ENCODE measurements at regions not wholly inside any gene's neighbourhood (a gene's known extent, or its start where the extent isn't known, plus 50 kb on each side); places are given as distances from the start of the nearest gene placed in this dataset.

DNA sequence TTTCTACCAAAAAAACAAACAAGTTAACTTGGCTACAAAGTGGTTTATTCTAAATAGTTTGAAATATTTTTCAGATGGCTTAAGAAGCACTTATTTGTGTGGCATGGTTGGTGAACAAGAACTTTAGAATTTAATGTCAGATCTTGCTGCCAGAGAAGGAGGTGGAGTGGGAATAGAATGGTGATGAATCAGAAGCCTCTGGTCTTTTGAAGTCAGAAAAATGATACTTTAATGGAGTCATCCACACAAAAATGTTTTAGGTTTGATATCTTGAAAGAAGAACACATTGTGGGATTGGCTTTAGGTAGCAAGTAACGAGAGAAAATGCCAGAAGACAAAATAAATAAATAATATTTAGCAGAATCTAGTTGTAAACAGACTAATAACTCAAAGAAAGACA lies 243.1 kb upstream of the FANCL start:
- TF ChIP-seq, protein P1, sequence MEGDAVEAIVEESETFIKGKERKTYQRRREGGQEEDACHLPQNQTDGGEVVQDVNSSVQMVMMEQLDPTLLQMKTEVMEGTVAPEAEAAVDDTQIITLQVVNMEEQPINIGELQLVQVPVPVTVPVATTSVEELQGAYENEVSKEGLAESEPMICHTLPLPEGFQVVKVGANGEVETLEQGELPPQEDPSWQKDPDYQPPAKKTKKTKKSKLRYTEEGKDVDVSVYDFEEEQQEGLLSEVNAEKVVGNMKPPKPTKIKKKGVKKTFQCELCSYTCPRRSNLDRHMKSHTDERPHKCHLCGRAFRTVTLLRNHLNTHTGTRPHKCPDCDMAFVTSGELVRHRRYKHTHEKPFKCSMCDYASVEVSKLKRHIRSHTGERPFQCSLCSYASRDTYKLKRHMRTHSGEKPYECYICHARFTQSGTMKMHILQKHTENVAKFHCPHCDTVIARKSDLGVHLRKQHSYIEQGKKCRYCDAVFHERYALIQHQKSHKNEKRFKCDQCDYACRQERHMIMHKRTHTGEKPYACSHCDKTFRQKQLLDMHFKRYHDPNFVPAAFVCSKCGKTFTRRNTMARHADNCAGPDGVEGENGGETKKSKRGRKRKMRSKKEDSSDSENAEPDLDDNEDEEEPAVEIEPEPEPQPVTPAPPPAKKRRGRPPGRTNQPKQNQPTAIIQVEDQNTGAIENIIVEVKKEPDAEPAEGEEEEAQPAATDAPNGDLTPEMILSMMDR (IDR thresholded peaks at IDR 0.05) = no peak
- TF ChIP-seq EP300 (IDR thresholded peaks at IDR 0.05) = no peak
- no peak for TF ChIP-seq POLR2AphosphoS5 (IDR thresholded peaks at IDR 0.05)
- TF ChIP-seq POLR2A (IDR thresholded peaks at IDR 0.05) = no peak

DNA sequence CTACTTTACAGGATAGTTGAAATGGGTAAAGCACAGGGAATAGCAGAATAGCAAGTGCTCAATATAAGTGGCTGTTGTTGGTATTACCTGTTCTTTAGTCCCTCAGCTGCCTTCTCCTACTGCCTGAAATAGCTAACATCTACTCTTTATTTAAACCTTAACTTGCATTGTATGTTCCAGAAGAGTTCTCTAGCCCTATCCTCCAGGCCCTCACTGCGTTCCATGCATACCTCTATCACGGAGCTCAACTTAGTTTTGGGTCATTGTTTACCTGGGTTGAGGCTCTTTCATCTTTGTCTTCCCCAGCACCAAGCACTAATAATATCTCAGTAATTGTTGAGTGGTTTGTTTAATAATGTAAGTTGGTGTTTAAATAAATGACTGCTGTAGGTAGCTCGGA lies 242.2 kb upstream of the FANCL start:
- TF ChIP-seq POLR2AphosphoS5 (IDR thresholded peaks at IDR 0.05) (no peak), POLR2A (IDR thresholded peaks at IDR 0.05) (no peak), EP300 (IDR thresholded peaks at IDR 0.05) (no peak)
- TF ChIP-seq, protein P1 (IDR thresholded peaks at IDR 0.05) = no peak
- no peak for DNase-seq (ENCODE audit: low spot score in 2 of 2)
- no peaks in the 10 kb centered on the region for H3K27me3 ChIP-seq
- H3K9me3 ChIP-seq = no peaks in the 10 kb centered on the region
- no peaks in the 10 kb centered on the region for H3K4me1 ChIP-seq
- H3K4me3 ChIP-seq = no peak overlapping the region
- no peaks in the 10 kb centered on the region for H3K36me3 ChIP-seq
- no peak overlapping the region for H3K27ac ChIP-seq
- WGBS = 94% methylated on average over 3 of the region's 3 CpGs

More for the DNA sequence above, 243.1 kb upstream of the FANCL start:
- H3K36me3 ChIP-seq = no peaks in the 10 kb centered on the region
- H3K27ac ChIP-seq = no peak overlapping the region
- H3K9me3 ChIP-seq = no peaks in the 10 kb centered on the region
- no peaks in the 10 kb centered on the region for H3K4me1 ChIP-seq
- DNase-seq (ENCODE audit: low spot score in 2 of 2) = no peak
- no peaks in the 10 kb centered on the region for H3K27me3 ChIP-seq
- 50% methylated on average over 1 of the region's 1 CpG for WGBS
- H3K4me3 ChIP-seq = no peak overlapping the region

DNA sequence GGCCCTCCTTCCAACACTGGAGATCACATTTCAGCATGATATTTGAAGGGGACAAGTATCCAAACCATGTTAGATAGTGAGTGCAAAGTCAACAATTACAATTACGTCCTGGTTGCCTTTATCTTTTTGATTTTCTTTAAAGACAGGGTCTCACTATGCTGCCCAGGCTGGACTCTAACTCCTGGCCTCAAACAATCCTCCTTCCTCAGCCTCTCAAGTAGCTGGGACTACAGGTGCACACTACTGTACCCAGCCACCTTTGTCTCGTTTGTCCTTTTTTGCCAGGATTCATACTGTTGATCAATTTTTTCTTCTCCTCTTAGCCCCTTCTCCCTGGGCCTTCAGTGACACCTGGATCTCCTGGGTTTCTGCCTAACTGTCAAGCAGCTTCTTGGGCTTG lies 240.5 kb upstream of the FANCL start:
- DNase-seq (ENCODE audit: low spot score in 2 of 2) = no peak
- 89% methylated on average over 2 of the region's 2 CpGs for WGBS
- H3K27ac ChIP-seq = no peak overlapping the region
- no peak overlapping the region for H3K4me3 ChIP-seq
- TF ChIP-seq, protein P1 (IDR thresholded peaks at IDR 0.05) = no peak
- TF ChIP-seq EP300 (IDR thresholded peaks at IDR 0.05) = no peak
- TF ChIP-seq POLR2AphosphoS5 (IDR thresholded peaks at IDR 0.05) = no peak
- TF ChIP-seq POLR2A (IDR thresholded peaks at IDR 0.05) = no peak
- H3K4me1 ChIP-seq = no peaks in the 10 kb centered on the region
- no peaks in the 10 kb centered on the region for H3K9me3 ChIP-seq
- H3K36me3 ChIP-seq = no peaks in the 10 kb centered on the region
- H3K27me3 ChIP-seq = no peaks in the 10 kb centered on the region

DNA sequence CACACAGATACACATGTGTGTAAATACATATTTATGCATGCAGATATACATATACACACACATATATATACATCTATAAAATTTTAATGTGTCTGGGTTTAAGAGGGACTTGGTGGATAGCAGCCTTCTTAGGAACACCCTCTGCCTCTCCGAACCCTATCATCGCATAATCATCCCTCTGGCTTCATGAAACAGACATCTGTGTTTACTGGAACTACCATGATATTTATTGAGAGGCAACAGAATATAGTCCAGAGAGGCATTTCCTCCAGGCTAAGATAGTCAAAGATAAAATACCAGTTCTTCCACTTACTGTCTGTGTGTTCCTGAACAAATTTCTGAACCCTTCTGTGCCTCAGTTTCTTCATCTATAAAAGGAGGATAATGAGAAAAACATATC lies 239.0 kb upstream of the FANCL start:
- WGBS = 55% methylated on average over 2 of the region's 2 CpGs
- TF ChIP-seq POLR2A (IDR thresholded peaks at IDR 0.05) (no peak), EP300 (IDR thresholded peaks at IDR 0.05) (no peak), POLR2AphosphoS5 (IDR thresholded peaks at IDR 0.05) (no peak)
- TF ChIP-seq, protein P1 (IDR thresholded peaks at IDR 0.05) = no peak
- no peak overlapping the region for H3K27ac ChIP-seq

DNA sequence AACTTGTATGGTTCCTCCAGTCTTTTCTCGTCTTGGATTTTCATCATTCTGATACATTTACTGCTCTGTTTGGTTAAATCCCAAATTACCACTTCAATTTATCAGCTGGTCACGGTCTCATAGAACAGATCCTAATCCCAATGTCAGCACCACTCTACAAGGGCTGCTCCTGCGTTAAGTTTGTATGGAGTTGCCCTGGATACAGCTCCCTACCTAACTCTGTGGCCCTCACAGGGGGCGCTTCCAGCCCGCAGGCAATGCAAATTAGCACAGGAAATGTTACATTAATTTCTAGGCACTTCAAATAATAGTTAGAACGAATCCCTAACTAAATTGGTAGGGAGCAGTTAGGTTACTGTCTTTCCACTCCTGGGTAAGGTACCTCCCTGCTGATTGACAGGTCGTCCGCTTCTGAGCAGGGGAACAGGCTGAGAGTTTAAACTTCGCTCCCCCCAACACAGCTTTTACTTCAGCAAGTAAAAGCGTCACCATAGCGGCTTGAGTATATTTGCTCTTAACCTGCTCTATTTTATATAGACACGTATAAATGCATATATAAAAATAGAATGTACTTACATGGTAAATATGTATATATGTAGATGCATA lies 238.5 kb upstream of the FANCL start:
- Histone ChIP-seq H3K36me3 (no peaks in the 10 kb centered on the region), H3K27ac (no peak overlapping the region), H3K4me3 (no peak overlapping the region), H3K4me1 (no peaks in the 10 kb centered on the region), H3K27me3 (no peaks in the 10 kb centered on the region), H3K9me3 (no peaks in the 10 kb centered on the region)
- 58% methylated on average over 12 of the region's 12 CpGs for WGBS
- TF ChIP-seq EP300 (IDR thresholded peaks at IDR 0.05) (no peak), POLR2AphosphoS5 (IDR thresholded peaks at IDR 0.05) (no peak), POLR2A (IDR thresholded peaks at IDR 0.05) (no peak)
- TF ChIP-seq, protein P1 (IDR thresholded peaks at IDR 0.05) = no peak
- DNase-seq (ENCODE audit: low spot score in 2 of 2) = no peak

More for the DNA sequence above, 239.0 kb upstream of the FANCL start:
- no peak overlapping the region for H3K4me3 ChIP-seq
- no peaks in the 10 kb centered on the region for H3K9me3 ChIP-seq
- H3K27me3 ChIP-seq = no peaks in the 10 kb centered on the region
- no peaks in the 10 kb centered on the region for H3K4me1 ChIP-seq
- no peaks in the 10 kb centered on the region for H3K36me3 ChIP-seq
- DNase-seq (ENCODE audit: low spot score in 2 of 2) = no peak
